ENCODE measurements at regions not wholly inside any gene's neighbourhood (a gene's known extent, or its start where the extent isn't known, plus 50 kb on each side); places are given as distances from the start of the nearest gene placed in this dataset.

- TF ChIP-seq, protein P1, sequence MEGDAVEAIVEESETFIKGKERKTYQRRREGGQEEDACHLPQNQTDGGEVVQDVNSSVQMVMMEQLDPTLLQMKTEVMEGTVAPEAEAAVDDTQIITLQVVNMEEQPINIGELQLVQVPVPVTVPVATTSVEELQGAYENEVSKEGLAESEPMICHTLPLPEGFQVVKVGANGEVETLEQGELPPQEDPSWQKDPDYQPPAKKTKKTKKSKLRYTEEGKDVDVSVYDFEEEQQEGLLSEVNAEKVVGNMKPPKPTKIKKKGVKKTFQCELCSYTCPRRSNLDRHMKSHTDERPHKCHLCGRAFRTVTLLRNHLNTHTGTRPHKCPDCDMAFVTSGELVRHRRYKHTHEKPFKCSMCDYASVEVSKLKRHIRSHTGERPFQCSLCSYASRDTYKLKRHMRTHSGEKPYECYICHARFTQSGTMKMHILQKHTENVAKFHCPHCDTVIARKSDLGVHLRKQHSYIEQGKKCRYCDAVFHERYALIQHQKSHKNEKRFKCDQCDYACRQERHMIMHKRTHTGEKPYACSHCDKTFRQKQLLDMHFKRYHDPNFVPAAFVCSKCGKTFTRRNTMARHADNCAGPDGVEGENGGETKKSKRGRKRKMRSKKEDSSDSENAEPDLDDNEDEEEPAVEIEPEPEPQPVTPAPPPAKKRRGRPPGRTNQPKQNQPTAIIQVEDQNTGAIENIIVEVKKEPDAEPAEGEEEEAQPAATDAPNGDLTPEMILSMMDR (IDR thresholded peaks at IDR 0.05) = 0 out of 2 replicates have a peak, but pooled peaks have one; percentile 1
- TF ChIP-seq ZFX (IDR thresholded peaks at IDR 0.05; ENCODE audit: borderline replicate concordance) = no peak
Observed at GRCh38 chr5:166979307-166979895, 1312.0 kb upstream of the WWC1 start.
